ENCODE measurements at regions not wholly inside any gene's neighbourhood (a gene's known extent, or its start where the extent isn't known, plus 50 kb on each side); places are given as distances from the start of the nearest gene placed in this dataset.

GRCh38 chr12:127162902-127163301, 1104.1 kb upstream of the TMEM132C start:
- TF ChIP-seq CTCF (conservative IDR thresholded peaks at IDR 0.05) (no peak), ZFX (IDR thresholded peaks at IDR 0.05) (no peak)
